ENCODE measurements at regions not wholly inside any gene's neighbourhood (a gene's known extent, or its start where the extent isn't known, plus 50 kb on each side); places are given as distances from the start of the nearest gene placed in this dataset.
"Not testable (repeated sequence)": the region's sequence is repeated elsewhere in the genome, so short reads cannot be mapped to it uniquely, and the experiment has no call there.

GRCh38 chr16:64693946-64694345 lies 427.9 kb downstream of the CDH11 start:
- H3K36me3 Mint-ChIP-seq (ENCODE audit: low read depth) = no peaks in the 10 kb centered on the region
- no peak overlapping the region for H3K27ac Mint-ChIP-seq
- no peaks in the 10 kb centered on the region for H3K27me3 Mint-ChIP-seq
- intact Hi-C loops (cut with micrococcal nuclease) = no loop called here
- H3K9me3 Mint-ChIP-seq = no peaks in the 10 kb centered on the region
- no peak overlapping the region for H3K4me3 Mint-ChIP-seq
- H3K4me1 Mint-ChIP-seq (ENCODE audit: low read depth) = no peaks in the 10 kb centered on the region

- Mint-ChIP-seq H3K36me3 (ENCODE audit: low read depth) (no peaks in the 10 kb centered on the region), H3K4me1 (ENCODE audit: low read depth) (no peaks in the 10 kb centered on the region), H3K27me3 (no peaks in the 10 kb centered on the region), H3K9me3 (peaks cover 21% of the 10 kb centered on the region), H3K27ac (no peak overlapping the region), H3K4me3 (no peak overlapping the region)
- intact Hi-C loops (cut with micrococcal nuclease) = no loop called here
Measured at GRCh38 chr16:64687786-64688185, 434.1 kb downstream of the CDH11 start.

- intact Hi-C loops (cut with micrococcal nuclease) = no loop called here
- Mint-ChIP-seq H3K4me1 (ENCODE audit: low read depth) (no peaks in the 10 kb centered on the region), H3K36me3 (ENCODE audit: low read depth) (no peaks in the 10 kb centered on the region), H3K27me3 (no peaks in the 10 kb centered on the region), H3K4me3 (no peak overlapping the region), H3K9me3 (peaks cover 23% of the 10 kb centered on the region), H3K27ac (no peak overlapping the region)
Measured at GRCh38 chr16:64687123-64687522, 434.7 kb downstream of the CDH11 start.

- Mint-ChIP-seq H3K9me3 (peaks cover 34% of the 10 kb centered on the region), H3K36me3 (ENCODE audit: low read depth) (no peaks in the 10 kb centered on the region), H3K4me3 (no peak overlapping the region), H3K27me3 (no peaks in the 10 kb centered on the region), H3K27ac (no peak overlapping the region), H3K4me1 (ENCODE audit: low read depth) (no peaks in the 10 kb centered on the region)
- intact Hi-C loops (cut with micrococcal nuclease) = no loop called here
Measured at GRCh38 chr16:64679976-64680690, 441.7 kb downstream of the CDH11 start.

GRCh38 chr16:64669573-64669972 lies 452.3 kb downstream of the CDH11 start:
- intact Hi-C loops (cut with micrococcal nuclease) = no loop called here
- Mint-ChIP-seq H3K4me1 (ENCODE audit: low read depth) (no peaks in the 10 kb centered on the region), H3K9me3 (peaks cover 29% of the 10 kb centered on the region), H3K36me3 (ENCODE audit: low read depth) (no peaks in the 10 kb centered on the region), H3K27ac (no peak overlapping the region), H3K27me3 (no peaks in the 10 kb centered on the region), H3K4me3 (no peak overlapping the region)

GRCh38 chr16:64667334-64667877 lies 454.5 kb downstream of the CDH11 start:
- no peaks in the 10 kb centered on the region for H3K36me3 Mint-ChIP-seq (ENCODE audit: low read depth)
- H3K27me3 Mint-ChIP-seq = no peaks in the 10 kb centered on the region
- intact Hi-C loops (cut with micrococcal nuclease) = no loop called here
- H3K4me3 Mint-ChIP-seq = no peak overlapping the region
- H3K9me3 Mint-ChIP-seq = peaks cover 26% of the 10 kb centered on the region
- no peak overlapping the region for H3K27ac Mint-ChIP-seq
- H3K4me1 Mint-ChIP-seq (ENCODE audit: low read depth) = no peaks in the 10 kb centered on the region

GRCh38 chr16:64662312-64662711 lies 459.6 kb downstream of the CDH11 start:
- H3K4me1 Mint-ChIP-seq (ENCODE audit: low read depth); H3K4me3 Mint-ChIP-seq; H3K36me3 Mint-ChIP-seq (ENCODE audit: low read depth); H3K27me3 Mint-ChIP-seq; H3K27ac Mint-ChIP-seq; intact Hi-C loops (cut with micrococcal nuclease): not testable (repeated sequence)
- peaks cover 16% of the 10 kb centered on the region for H3K9me3 Mint-ChIP-seq

- no peaks in the 10 kb centered on the region for H3K36me3 Mint-ChIP-seq (ENCODE audit: low read depth)
- intact Hi-C loops (cut with micrococcal nuclease) = no loop called here
- no peak overlapping the region for H3K4me3 Mint-ChIP-seq
Measured at GRCh38 chr16:64659866-64660265, 462.0 kb downstream of the CDH11 start.

GRCh38 chr16:64657316-64658011 lies 464.4 kb downstream of the CDH11 start:
- no peak overlapping the region for H3K4me3 Mint-ChIP-seq
- H3K27ac Mint-ChIP-seq = no peak overlapping the region
- H3K36me3 Mint-ChIP-seq (ENCODE audit: low read depth) = no peaks in the 10 kb centered on the region
- no peaks in the 10 kb centered on the region for H3K27me3 Mint-ChIP-seq
- no peaks in the 10 kb centered on the region for H3K4me1 Mint-ChIP-seq (ENCODE audit: low read depth)
- intact Hi-C loops (cut with micrococcal nuclease) = no loop called here
- peaks cover 17% of the 10 kb centered on the region for H3K9me3 Mint-ChIP-seq

More at GRCh38 chr16:64659866-64660265, 462.0 kb downstream of the CDH11 start:
- Mint-ChIP-seq H3K9me3 (peaks cover 16% of the 10 kb centered on the region), H3K27ac (no peak overlapping the region), H3K4me1 (ENCODE audit: low read depth) (no peaks in the 10 kb centered on the region), H3K27me3 (no peaks in the 10 kb centered on the region)

GRCh38 chr16:64656471-64656870 lies 465.4 kb downstream of the CDH11 start:
- peaks cover 24% of the 10 kb centered on the region for H3K9me3 Mint-ChIP-seq
- no peak overlapping the region for H3K27ac Mint-ChIP-seq
- intact Hi-C loops (cut with micrococcal nuclease) = no loop called here
- no peaks in the 10 kb centered on the region for H3K4me1 Mint-ChIP-seq (ENCODE audit: low read depth)
- no peaks in the 10 kb centered on the region for H3K27me3 Mint-ChIP-seq
- no peak overlapping the region for H3K4me3 Mint-ChIP-seq
- no peaks in the 10 kb centered on the region for H3K36me3 Mint-ChIP-seq (ENCODE audit: low read depth)

- Mint-ChIP-seq H3K27ac (no peak overlapping the region), H3K9me3 (peaks cover 38% of the 10 kb centered on the region), H3K4me3 (no peak overlapping the region), H3K27me3 (no peaks in the 10 kb centered on the region), H3K4me1 (ENCODE audit: low read depth) (no peaks in the 10 kb centered on the region), H3K36me3 (ENCODE audit: low read depth) (no peaks in the 10 kb centered on the region)
- intact Hi-C loops (cut with micrococcal nuclease) = no loop called here
Measured at GRCh38 chr16:64654178-64654577, 467.7 kb downstream of the CDH11 start.

- H3K9me3 Mint-ChIP-seq = peaks cover 49% of the 10 kb centered on the region
- no peak overlapping the region for H3K4me3 Mint-ChIP-seq
- no peaks in the 10 kb centered on the region for H3K4me1 Mint-ChIP-seq (ENCODE audit: low read depth)
- H3K36me3 Mint-ChIP-seq (ENCODE audit: low read depth) = no peaks in the 10 kb centered on the region
- no peaks in the 10 kb centered on the region for H3K27me3 Mint-ChIP-seq
- intact Hi-C loops (cut with micrococcal nuclease) = no loop called here
- no peak overlapping the region for H3K27ac Mint-ChIP-seq
Measured at GRCh38 chr16:64648282-64648681, 473.6 kb downstream of the CDH11 start.

- no peaks in the 10 kb centered on the region for H3K36me3 Mint-ChIP-seq (ENCODE audit: low read depth)
- no peak overlapping the region for H3K4me3 Mint-ChIP-seq
- no peaks in the 10 kb centered on the region for H3K9me3 Mint-ChIP-seq
- no peak overlapping the region for H3K27ac Mint-ChIP-seq
- H3K27me3 Mint-ChIP-seq = no peaks in the 10 kb centered on the region
- intact Hi-C loops (cut with micrococcal nuclease) = no loop called here
- no peaks in the 10 kb centered on the region for H3K4me1 Mint-ChIP-seq (ENCODE audit: low read depth)
Measured at GRCh38 chr16:64641343-64641742, 480.5 kb downstream of the CDH11 start.

GRCh38 chr16:64638766-64639165 lies 483.1 kb downstream of the CDH11 start:
- Mint-ChIP-seq H3K27ac (no peak overlapping the region), H3K36me3 (ENCODE audit: low read depth) (no peaks in the 10 kb centered on the region), H3K27me3 (no peaks in the 10 kb centered on the region), H3K4me1 (ENCODE audit: low read depth) (no peaks in the 10 kb centered on the region), H3K9me3 (no peaks in the 10 kb centered on the region), H3K4me3 (no peak overlapping the region)
- intact Hi-C loops (cut with micrococcal nuclease) = no loop called here
